HG03565 (cell line): ENCODE measurements at regions not wholly inside any gene's neighbourhood (a gene's known extent, or its start where the extent isn't known, plus 50 kb on each side); places are given as distances from the start of the nearest gene placed in this dataset.

Experiments
- ATAC-seq: cut with Tn5 transposase; IDR thresholded peaks from one replicate; pipeline ENCODE4 v1.9.1; 2021; ENCODE audit warnings: mild to moderate bottlenecking, moderate library complexity; ENCODE audit not compliant: unreplicated experiment

GRCh38 chr6:163721922-163722692 is 307.6 kb downstream of the QKI start:
- ATAC-seq = no peak

DNA sequence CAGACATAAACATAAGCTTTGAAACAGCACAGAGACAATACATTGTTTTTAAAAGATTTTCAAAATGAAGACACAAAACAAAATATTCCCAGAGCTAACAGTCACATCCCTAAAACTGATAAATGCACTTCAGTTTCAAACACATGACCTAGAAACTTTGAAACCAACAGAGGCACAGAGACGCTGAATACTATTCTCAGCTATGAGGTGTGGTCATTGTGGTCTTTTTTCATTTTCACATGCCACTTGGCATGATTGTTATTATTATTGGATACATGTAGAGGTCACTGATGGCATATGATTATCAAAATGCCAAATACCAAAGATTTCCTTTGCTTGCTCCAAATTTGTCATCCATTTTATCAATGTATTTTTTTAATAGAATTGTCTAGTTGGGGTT is 306.9 kb downstream of the QKI start:
- ATAC-seq = no peak

DNA sequence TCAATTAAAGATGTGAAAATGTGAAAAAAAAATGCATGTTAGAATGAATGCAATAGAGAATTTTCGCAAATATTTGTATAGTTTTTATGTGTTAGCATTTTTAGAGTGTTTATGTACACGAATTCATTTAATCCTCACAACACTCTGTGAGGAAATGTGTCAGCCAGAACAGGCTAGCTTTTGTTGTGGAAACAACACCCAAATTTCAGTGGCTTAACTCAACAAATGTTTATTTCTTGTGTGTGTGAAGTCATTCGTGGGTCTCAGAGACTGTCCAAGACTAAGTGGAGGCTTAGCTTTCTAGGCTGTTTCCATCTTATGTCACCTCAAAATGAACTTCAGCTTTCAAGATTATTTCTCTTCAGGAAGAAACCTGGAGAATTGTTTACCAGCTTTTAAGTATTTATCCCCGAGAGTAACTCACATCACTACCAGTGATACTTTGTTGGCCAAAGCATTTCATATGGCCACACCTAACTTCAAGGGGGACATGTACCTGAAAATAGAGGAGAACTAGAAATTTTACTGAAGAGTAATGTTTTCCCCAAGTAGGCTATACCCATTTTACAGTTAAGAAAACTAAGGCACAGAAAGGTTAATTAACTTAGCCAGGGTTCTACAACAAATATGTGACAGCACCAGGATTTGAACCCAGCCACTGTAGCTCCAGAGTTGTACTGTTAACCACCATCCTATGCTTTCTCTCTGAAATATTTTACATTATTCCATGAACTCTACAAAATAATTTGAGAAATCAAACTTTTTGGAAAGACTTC is 306.1 kb downstream of the QKI start:
- no peak for ATAC-seq

DNA sequence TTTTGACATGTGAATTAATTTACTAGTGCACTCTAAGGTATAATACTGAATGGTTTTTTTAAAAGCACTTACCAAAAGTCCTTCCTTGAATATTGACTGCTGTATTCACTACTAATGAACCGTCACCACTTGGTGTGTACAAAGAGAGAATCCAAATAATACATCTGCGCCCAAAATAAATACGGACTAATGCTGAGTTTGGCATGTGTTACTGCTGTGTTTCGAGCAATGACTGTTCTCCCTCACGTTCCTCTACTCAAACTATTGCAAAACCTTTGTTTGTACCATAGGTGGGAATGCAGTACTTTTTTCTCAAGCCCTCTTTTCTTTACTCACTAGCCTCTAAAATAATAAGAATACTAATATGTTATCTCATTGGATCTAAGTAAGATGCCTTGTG is 305.5 kb downstream of the QKI start:
- ATAC-seq = no peak

DNA sequence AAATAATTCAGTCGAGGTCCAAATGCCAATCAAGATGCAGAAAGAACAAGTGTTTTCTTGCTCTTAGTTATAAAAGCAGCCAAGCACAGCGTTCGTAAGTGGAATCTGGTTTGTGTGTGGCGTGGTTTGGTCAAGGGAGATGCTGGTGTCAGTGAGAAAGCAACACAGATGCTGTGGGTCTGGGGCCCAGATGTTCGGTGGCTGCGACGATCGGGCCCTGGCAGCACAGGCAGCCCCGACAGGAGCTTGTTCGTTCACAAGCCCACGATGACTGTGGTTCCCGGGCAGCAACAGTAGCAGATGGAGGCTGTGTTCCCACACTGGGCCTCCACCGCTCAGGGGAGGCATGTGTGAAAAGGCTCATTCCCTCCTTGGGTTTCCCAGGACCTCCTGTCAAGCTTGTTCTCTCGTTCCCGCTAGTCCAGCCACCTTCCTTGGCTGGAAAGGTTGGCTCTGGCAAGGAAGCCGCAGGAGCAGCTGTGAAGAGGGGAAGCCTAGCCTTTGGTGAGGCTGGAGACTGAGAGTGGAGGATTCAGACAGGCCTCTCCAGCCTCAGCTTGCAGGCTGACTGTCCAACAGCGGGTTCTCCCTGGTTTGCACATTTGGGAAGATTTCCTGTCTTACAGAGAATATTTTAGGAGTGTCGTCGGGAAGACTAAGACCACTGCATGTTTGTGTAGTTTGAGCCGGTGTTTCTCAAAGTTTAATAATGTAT is 304.7 kb downstream of the QKI start:
- no peak for ATAC-seq

DNA sequence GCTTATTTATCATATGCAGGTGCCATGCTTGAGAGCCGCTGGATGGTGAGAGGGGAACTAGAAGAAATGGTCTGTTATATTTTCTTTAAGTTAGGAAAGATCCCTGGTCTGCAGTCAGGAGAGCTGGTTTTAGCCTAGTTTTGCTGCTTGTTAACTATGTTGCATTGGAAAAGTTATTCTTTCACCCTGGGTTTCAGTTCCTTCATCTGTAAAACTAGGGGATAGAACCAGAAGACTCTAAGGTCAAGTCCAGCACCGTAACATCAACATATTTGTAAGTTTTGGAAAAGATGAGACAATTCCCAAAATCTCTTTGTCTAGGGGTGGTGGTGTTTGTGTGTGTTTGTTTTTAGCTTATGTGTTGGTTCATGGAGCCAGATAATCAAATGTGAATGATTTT is 304.0 kb downstream of the QKI start:
- ATAC-seq = no peak

DNA sequence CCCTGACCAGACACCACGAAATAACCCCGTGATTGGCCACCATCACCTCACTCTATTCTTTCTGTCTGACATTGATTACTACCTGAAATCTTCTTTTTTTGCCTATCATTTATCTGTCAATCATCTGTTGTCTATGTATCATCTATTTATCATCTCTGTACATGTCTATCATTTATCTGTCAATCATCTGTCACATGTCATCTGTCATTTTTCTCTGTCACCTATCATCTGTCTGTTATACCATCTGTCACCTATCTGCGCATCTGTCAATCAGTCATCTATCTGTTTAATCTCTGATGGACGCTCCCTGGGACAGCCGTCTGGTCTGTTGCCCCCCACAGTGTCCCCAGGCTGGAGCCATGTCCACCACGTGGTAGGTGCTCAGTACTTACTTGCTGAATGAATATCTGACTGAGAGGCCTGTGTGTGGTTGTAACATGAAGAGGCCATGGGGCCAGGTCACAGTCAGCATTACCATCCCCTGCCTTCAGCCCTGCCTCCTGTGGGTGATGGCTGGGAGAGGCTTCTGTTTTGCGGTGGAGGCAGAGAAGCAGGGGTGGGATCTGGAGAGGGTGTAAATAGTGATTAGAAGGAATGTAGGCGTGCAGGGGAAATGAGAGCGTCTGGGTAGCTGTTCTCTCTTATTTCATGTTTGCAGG is 302.7 kb downstream of the QKI start:
- ATAC-seq = no peak

- ATAC-seq = no peak
Observed at GRCh38 chr6:163716690-163717089, 302.2 kb downstream of the QKI start.

GRCh38 chr6:163715846-163716245 is 301.3 kb downstream of the QKI start:
- ATAC-seq = no peak

GRCh38 chr6:163714179-163714578 is 299.7 kb downstream of the QKI start:
- ATAC-seq = no peak

DNA sequence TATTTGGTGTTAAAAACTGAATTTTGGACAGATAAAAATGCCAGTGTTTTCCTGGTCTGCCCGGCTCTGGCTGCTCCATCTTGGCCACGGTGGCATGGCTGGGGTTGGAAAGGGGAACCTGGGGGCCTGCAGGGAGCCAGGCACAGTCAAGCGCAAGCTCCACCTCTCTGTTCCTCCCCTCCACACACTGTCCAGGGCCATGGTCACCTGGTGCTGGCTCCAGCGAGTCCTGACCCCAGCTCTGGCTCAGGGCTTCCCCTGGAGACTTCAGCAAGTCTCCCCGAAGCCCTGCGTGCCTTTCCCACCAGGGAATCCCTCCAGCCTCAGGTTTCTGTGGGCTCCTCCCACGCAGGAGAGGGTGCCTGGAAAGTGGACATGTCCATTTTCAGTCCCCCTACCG is 298.5 kb downstream of the QKI start:
- no peak for ATAC-seq

- ATAC-seq = no peak
Observed at GRCh38 chr6:163712566-163712961, 298.0 kb downstream of the QKI start.

DNA sequence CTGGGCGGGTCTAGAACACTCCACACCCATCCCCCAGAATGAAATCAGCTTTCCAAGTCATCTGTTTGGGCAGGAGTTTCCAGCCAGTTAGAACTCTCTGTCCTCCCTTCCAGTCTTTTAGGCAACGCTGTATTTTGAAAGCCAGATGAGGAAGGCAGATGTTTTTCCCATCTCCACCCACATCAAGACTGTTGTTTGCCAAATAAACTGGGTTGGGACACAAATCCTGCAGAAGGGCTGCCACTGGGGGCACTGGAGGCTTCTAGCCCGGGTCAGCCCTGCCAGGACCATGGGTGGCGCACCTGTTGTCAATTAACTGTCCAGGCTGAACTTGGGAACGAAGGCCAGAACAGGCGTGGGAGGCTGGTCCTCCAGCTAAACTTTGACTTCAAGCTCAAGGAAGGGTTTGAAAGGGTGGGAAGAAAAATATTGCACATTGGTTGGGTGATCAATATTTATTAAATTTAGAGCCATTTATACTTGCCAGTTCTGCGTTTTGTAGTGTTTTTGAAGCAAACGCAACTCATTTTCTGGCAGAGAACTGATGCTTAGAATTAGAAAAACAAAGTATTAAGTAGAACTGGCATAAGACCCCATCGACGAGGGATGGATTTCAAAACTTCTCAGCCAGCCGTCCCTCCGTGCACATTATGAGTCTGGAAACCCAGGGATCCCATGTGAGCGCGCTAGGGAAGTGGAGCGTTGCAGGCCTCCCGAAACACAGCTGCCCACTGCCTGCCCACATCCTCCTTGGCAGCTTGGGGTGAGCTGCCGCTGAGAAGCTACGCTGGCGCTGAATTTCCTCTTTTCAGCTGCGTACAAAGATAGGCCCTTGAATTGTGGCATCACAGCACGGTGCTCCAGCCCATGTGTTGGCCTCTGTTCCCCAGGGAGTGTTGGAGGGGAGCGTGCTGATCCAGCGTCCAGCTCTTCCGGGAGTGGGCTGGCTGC is 297.4 kb downstream of the QKI start:
- no peak for ATAC-seq

DNA sequence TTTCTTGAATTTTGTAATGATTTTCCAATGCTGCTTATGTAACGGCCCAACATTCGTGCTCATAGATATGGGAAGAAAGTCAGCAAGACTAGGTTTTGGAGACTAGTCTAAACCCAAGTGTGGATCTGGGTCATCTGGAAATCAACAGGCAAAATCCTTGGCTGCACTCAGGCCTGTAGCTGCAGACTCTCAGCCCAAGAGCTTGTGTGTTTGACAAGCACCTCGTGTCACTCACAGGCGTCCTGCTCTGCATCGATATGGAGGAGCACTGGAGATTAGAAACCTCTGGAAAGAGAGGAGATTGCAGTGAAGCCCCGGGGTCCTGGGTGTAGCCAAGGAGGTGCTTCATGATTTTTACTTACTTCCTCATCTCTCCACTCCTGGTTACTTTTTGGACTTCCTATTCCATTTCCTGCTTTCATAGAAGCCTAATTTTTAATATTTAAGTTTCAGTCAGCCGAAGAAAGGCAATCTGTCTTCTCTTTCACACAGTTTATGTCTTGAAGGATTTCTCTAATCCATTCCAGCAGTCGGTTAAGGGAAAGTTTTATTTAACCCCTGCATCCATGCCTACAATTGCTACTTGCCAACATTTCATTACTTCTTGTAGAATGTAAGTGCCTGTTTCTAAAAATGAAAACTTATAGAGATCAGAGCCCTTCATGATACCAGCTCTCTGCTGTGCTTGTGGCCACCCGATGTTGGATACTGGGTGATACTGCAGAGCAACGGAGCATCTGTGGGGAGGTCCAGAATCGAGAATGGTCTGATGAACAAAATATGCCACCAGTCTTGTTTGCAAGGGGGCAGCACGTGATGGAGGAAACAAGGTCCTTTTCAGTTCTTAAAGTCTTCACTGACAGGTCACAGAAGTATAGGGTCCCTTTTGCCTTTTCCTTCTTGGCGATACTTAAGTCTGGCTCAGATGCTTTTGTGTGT is 296.3 kb downstream of the QKI start:
- ATAC-seq = no peak

GRCh38 chr6:163709693-163710092 is 295.2 kb downstream of the QKI start:
- no peak for ATAC-seq

DNA sequence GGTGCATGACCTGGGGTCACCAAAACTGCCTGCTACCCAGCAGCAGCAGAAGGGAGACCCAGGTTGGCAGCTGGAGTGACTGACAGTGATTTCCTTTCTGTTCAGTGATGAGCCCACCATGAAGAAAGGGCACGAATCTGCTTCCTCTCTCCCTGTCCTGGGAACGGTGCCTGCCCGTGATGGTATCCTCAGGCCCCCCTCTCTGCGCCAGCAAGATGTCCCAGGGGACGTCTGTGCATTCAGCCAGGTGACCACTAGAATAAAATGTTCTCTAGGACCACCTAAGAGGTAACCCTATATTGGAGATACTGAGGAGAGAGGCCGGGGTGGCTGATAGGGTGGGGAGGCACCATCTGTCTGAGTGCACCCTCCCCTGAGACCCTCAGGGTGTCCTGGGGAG is 294.7 kb downstream of the QKI start:
- ATAC-seq = no peak

DNA sequence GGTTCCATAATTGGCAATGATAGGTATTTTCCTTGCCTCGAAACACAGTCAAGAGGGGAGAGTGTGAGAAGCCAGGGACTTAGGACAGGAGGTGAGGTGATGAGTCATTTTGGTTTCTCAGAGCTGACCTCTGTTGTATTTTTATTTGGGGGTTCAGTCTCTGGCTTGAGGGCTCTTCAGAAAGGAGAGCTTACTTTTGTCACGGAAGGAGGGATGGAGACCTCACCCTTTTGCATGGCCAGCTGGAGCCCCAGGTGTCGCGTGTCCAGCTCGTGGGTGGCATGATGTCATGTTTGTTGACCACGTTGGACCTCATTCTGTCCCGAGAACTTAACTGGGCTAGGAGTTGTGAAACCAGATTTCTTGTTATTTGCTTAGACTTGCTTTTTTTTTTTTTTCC is 293.9 kb downstream of the QKI start:
- ATAC-seq = peak; percentile 49

GRCh38 chr6:163707387-163708355 is 293.2 kb downstream of the QKI start:
- ATAC-seq = peak; percentile 44
